Renal cortical epithelial cell (primary cell): ENCODE measurements at regions not wholly inside any gene's neighbourhood (a gene's known extent, or its start where the extent isn't known, plus 50 kb on each side); places are given as distances from the start of the nearest gene placed in this dataset.
"Not testable (repeated sequence)": the region's sequence is repeated elsewhere in the genome, so short reads cannot be mapped to it uniquely, and the experiment has no call there.

Experiments used
- DNase-seq: peaks from one replicate; pipeline ENCODE4 v3.0.0-alpha.2; 2011; ENCODE audit warnings: low read depth

- peak; percentile 94 for DNase-seq
Measured at GRCh38 chr10:22824984-22825383, 102.9 kb upstream of the ARMC3 start.

GRCh38 chr10:22824520-22824919 lies 103.3 kb upstream of the ARMC3 start:
- DNase-seq: peak; percentile 56

- peak; percentile 99 for DNase-seq
Measured at GRCh38 chr10:22823109-22823508, 104.7 kb upstream of the ARMC3 start.

GRCh38 chr10:22821921-22822320 lies 105.9 kb upstream of the ARMC3 start:
- DNase-seq: not testable (repeated sequence)

GRCh38 chr10:22821501-22821900 lies 106.4 kb upstream of the ARMC3 start:
- no peak for DNase-seq

GRCh38 chr10:22816298-22816653 lies 101.9 kb upstream of the PIP4K2A start:
- peak; percentile 97 for DNase-seq

- DNase-seq: no peak
Measured at GRCh38 chr10:22810643-22811465, 96.5 kb upstream of the PIP4K2A start.

- no peak for DNase-seq
Measured at GRCh38 chr10:22807238-22807637, 92.9 kb upstream of the PIP4K2A start.

- DNase-seq: peak; percentile 84
Measured at GRCh38 chr10:22805304-22805703, 90.9 kb upstream of the PIP4K2A start.

- DNase-seq: peak; percentile 19
Measured at GRCh38 chr10:22803261-22803885, 89.0 kb upstream of the PIP4K2A start.

GRCh38 chr10:22801785-22802184 lies 87.4 kb upstream of the PIP4K2A start:
- DNase-seq: no peak

- not testable (repeated sequence) for DNase-seq
Measured at GRCh38 chr10:22797796-22798195, 83.4 kb upstream of the PIP4K2A start.

- no peak for DNase-seq
Measured at GRCh38 chr10:22795546-22795945, 81.2 kb upstream of the PIP4K2A start.

- DNase-seq: no peak
Measured at GRCh38 chr10:22792161-22792560, 77.8 kb upstream of the PIP4K2A start.

- no peak for DNase-seq
Measured at GRCh38 chr10:22791665-22792064, 77.3 kb upstream of the PIP4K2A start.

GRCh38 chr10:22784668-22785067 lies 70.3 kb upstream of the PIP4K2A start:
- DNase-seq: no peak

- DNase-seq: no peak
Measured at GRCh38 chr10:22783807-22784206, 69.4 kb upstream of the PIP4K2A start.

- DNase-seq: peak; percentile 25
Measured at GRCh38 chr10:22780474-22780885, 66.1 kb upstream of the PIP4K2A start.

GRCh38 chr10:22779331-22780019 lies 65.1 kb upstream of the PIP4K2A start:
- peak; percentile 97 for DNase-seq

GRCh38 chr10:22774102-22774501 lies 59.7 kb upstream of the PIP4K2A start:
- DNase-seq: no peak

GRCh38 chr10:22771631-22772030 lies 57.3 kb upstream of the PIP4K2A start:
- not testable (repeated sequence) for DNase-seq

- DNase-seq: no peak
Measured at GRCh38 chr10:22770270-22770669, 55.9 kb upstream of the PIP4K2A start.

GRCh38 chr10:22767859-22768258 lies 53.5 kb upstream of the PIP4K2A start:
- no peak for DNase-seq
